Activated B cell treated with CpG ODN at 0.5 μM for 24 hours (primary cell): ENCODE measurements at regions not wholly inside any gene's neighbourhood (a gene's known extent, or its start where the extent isn't known, plus 50 kb on each side); places are given as distances from the start of the nearest gene placed in this dataset.
A peak's percentile ranks its signal among the peaks of the same experiment; 100 is the strongest.
"Not testable (repeated sequence)": the region's sequence is repeated elsewhere in the genome, so short reads cannot be mapped to it uniquely, and the experiment has no call there.

ENCODE experiments used
- ATAC-seq: fragments of 200-7000 bp; cut with Tn5 transposase; one replicate; pipeline ENCODE4 v1.10.0; 2021; ENCODE audit warnings: low read depth, mild to moderate bottlenecking, moderate library complexity
- CTCF ChIA-PET: fragments of 350-600 bp; sonication (Branson Sonifier 250); formaldehyde crosslinking; loops from one replicate; lab custom pipeline; 2021; ENCODE audit warnings: antibody characterized with exemption; lab: Charles Lee
- POLR2A ChIA-PET: fragments of 350-600 bp; sonication (Branson Sonifier 250); formaldehyde crosslinking; loops from one replicate; lab custom pipeline; 2021; ENCODE audit warnings: antibody characterized with exemption; lab: Charles Lee
- DNase-seq: peaks from one replicate; pipeline ENCODE4 v3.0.0; 2022
- H3K27ac Mint-ChIP-seq: one replicate; pipeline ENCODE4 v1.8.0; 2020; ENCODE audit warnings: mixed read lengths
- H3K27me3 Mint-ChIP-seq: one replicate; pipeline ENCODE4 v1.8.0; 2021; ENCODE audit warnings: mixed read lengths
- H3K36me3 Mint-ChIP-seq: one replicate; pipeline ENCODE4 v1.8.0; 2021; ENCODE audit warnings: low read depth, mixed read lengths
- H3K4me1 Mint-ChIP-seq: one replicate; pipeline ENCODE4 v1.8.0; 2021; ENCODE audit warnings: mixed read lengths
- H3K4me3 Mint-ChIP-seq: one replicate; pipeline ENCODE4 v1.8.0; 2020; ENCODE audit warnings: mild to moderate bottlenecking, mixed read lengths
- H3K9me3 Mint-ChIP-seq: one replicate; pipeline ENCODE4 v1.8.0; 2020; ENCODE audit warnings: mixed read lengths
- intact Hi-C: fragments of 100-400 bp; cut with micrococcal nuclease; formaldehyde crosslinking; loops from one replicate; pipeline ENCODE4 v1.15.1; 2024
- TF ChIP-seq, protein P1 (sequence below): fragments of 200-600 bp; IDR thresholded peaks from one replicate; pipeline ENCODE4 v1.8.0; 2022; ENCODE audit warnings: antibody characterized with exemption, mild to moderate bottlenecking

DNA sequence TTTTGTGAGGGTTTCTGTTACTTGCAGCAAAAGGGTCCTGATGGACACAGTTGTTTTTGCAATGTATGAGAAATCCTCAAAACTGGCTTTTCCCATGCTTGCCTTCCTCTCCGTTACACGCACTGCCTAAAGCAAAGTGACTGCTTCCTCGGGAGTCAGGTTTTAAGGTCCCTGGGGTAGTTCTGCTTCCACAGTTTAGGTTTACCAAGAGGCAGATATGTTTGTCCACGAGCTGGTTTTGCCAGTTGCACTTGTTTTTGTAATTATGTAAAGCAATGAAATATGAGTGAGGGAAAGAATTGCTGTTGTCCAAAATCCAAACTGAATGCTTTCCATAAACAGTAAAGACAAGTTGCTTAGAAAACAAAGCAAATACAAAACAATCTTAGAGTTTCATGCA, 290.7 kb upstream of the AMIGO2 start:
- peaks cover 3% of the 10 kb centered on the region for H3K4me1 Mint-ChIP-seq
- TF ChIP-seq, protein P1, sequence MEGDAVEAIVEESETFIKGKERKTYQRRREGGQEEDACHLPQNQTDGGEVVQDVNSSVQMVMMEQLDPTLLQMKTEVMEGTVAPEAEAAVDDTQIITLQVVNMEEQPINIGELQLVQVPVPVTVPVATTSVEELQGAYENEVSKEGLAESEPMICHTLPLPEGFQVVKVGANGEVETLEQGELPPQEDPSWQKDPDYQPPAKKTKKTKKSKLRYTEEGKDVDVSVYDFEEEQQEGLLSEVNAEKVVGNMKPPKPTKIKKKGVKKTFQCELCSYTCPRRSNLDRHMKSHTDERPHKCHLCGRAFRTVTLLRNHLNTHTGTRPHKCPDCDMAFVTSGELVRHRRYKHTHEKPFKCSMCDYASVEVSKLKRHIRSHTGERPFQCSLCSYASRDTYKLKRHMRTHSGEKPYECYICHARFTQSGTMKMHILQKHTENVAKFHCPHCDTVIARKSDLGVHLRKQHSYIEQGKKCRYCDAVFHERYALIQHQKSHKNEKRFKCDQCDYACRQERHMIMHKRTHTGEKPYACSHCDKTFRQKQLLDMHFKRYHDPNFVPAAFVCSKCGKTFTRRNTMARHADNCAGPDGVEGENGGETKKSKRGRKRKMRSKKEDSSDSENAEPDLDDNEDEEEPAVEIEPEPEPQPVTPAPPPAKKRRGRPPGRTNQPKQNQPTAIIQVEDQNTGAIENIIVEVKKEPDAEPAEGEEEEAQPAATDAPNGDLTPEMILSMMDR: no peak
- H3K27me3 Mint-ChIP-seq: no peaks in the 10 kb centered on the region
- no peaks in the 10 kb centered on the region for H3K9me3 Mint-ChIP-seq
- DNase-seq (no peak), ATAC-seq (no peak)
- ChIA-PET POLR2A (interaction anchor here (0.5 to 1.1 kb wide), 3 partner anchors 8 to 343 kb away, joined by 3 to 5 read pairs (median 4); no protein-coding TSS in a partner anchor), CTCF (interaction anchor here (0.6 to 1.4 kb wide), 2 partner anchors 13 to 206 kb away, joined by 3 to 4 read pairs; no protein-coding TSS in a partner anchor)
- intact Hi-C loops: loop anchor here (1.0 kb wide), 1 partner anchor 12 kb away; no protein-coding TSS in a partner anchor
- no peak overlapping the region for H3K27ac Mint-ChIP-seq
- no peak overlapping the region for H3K4me3 Mint-ChIP-seq
- peaks cover 10% of the 10 kb centered on the region for H3K36me3 Mint-ChIP-seq

DNA sequence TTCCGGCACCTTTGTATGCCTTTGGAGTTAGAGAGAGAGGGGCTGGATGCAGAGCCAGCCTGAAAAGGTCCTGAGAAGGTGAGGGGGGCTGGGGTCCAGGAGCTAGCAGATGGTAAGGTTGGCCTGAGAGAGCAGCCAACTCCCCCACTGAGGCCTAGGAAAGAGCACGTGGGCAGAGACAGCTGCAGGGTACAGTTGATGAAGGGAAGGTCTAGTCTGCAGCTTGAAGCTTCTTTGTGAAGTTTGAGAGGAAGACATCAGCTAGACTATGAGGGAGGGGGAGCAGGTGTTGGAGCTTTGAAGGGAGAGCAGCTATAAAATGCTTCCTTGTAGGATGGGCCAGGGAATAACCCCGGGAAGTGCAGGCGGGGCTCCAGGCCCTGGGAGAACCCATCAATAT, 289.3 kb upstream of the AMIGO2 start:
- intact Hi-C loops: no loop called here

DNA sequence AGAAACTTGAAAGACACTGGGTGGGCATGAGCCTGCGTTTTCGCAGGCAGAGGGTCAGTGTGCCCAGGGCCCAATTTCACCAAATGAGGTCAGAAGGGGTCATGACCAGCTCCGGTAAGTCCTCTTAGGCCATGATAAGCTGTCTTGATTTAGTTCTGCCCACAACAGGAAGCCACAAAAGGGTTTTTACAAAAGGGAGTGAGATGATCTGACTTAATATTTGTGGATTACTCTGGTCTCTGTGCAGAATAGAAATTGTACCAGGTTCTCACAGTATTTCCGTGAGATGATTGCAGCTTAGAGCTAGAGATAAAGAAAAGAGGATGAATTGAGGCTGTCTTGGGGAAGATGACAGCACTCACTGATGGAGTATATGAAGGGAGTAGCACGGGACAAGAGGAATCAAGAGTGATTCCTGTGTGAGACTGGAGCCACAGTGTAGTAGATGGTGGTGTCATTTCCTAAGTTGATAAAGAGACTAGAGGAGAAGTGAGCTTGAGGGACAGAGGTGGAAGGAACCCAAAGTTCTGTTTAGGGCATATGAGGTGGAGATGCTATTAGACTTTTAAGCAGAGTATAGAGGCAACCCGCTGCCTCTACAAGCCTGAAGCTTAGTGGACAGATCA, 288.3 kb upstream of the AMIGO2 start:
- peaks cover 10% of the 10 kb centered on the region for H3K36me3 Mint-ChIP-seq
- no peak for DNase-seq
- ATAC-seq: peak; percentile 25
- no peaks in the 10 kb centered on the region for H3K27me3 Mint-ChIP-seq
- intact Hi-C loops: no loop called here
- H3K4me1 Mint-ChIP-seq: peaks cover 10% of the 10 kb centered on the region
- ChIA-PET POLR2A (interaction anchor here (0.6 to 3.2 kb wide), 8 partner anchors 10 to 737 kb away, joined by 3 to 14 read pairs (median 3); no protein-coding TSS in a partner anchor), CTCF (interaction anchor here (0.9 to 1.5 kb wide), 2 partner anchors 29 to 60 kb away, joined by 4 read pairs; no protein-coding TSS in a partner anchor)
- no peaks in the 10 kb centered on the region for H3K9me3 Mint-ChIP-seq
- TF ChIP-seq, protein P1: no peak
- no peak overlapping the region for H3K4me3 Mint-ChIP-seq
- no peak overlapping the region for H3K27ac Mint-ChIP-seq

More for the DNA sequence above, 289.3 kb upstream of the AMIGO2 start:
- TF ChIP-seq, protein P1: no peak
- ATAC-seq (no peak), DNase-seq (no peak)
- H3K4me1 Mint-ChIP-seq: peaks cover 5% of the 10 kb centered on the region
- no peaks in the 10 kb centered on the region for H3K27me3 Mint-ChIP-seq
- no peak overlapping the region for H3K27ac Mint-ChIP-seq
- peaks cover 10% of the 10 kb centered on the region for H3K36me3 Mint-ChIP-seq
- POLR2A ChIA-PET: interaction anchor here (1.0 to 3.2 kb wide), 5 partner anchors 11 to 28 kb away, joined by 3 to 14 read pairs (median 4); no protein-coding TSS in a partner anchor
- CTCF ChIA-PET: interaction anchor here (1.4 kb wide), 1 partner anchor 15 kb away, joined by 4 read pairs; no protein-coding TSS in a partner anchor
- H3K4me3 Mint-ChIP-seq: no peak overlapping the region
- H3K9me3 Mint-ChIP-seq: no peaks in the 10 kb centered on the region

DNA sequence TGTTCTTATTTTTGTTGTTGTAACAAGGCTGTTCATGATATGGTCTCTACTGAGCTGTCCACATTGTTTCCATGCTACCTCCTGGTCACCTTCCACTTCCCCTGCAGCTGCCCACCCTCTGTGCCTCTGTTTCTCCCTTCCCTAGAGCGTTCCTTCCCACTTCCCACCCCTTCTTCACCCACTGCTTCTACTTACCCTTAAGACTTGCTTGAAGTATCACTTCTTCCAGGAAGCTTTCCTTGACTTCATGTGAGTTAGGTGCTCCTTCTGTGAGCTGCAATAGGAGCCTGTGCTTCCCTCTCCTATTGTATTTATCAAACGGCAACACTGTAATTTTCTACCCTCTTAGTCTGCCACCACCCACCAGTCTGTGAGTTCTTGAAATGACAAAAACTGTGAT, 286.8 kb upstream of the AMIGO2 start:
- ChIA-PET POLR2A (interaction anchor here (1.2 to 3.2 kb wide), 3 partner anchors 14 to 31 kb away, joined by 3 to 14 read pairs (median 5); no protein-coding TSS in a partner anchor), CTCF (no interaction called here)
- no peak for DNase-seq
- no peak for ATAC-seq
- Mint-ChIP-seq H3K4me1 (peaks cover 24% of the 10 kb centered on the region), H3K4me3 (no peak overlapping the region), H3K27ac (no peak overlapping the region), H3K27me3 (no peaks in the 10 kb centered on the region), H3K9me3 (no peaks in the 10 kb centered on the region), H3K36me3 (peaks cover 6% of the 10 kb centered on the region)
- TF ChIP-seq, protein P1: no peak
- intact Hi-C loops: no loop called here

DNA sequence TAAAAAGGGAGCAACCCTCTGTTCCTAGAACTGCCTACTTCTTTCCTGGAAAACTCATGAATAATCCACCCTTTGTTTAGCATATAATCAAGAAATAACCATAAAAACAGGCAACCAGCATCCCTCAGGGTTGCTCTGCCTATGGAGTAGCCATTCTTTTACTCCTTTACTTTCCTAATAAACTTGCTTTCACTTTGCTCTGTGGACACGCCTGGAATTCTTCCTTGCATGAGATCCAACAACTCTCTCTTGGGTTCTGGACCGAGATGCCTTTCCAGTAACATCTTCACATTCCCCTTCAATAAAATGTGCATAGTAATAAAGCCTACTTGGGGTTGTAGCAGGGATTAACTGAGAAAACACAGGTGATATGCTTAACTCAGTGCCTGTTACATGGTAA, 286.4 kb upstream of the AMIGO2 start:
- intact Hi-C loops: no loop called here
- Mint-ChIP-seq H3K27ac (no peak overlapping the region), H3K4me3 (no peak overlapping the region), H3K36me3 (peaks cover 6% of the 10 kb centered on the region), H3K27me3 (no peaks in the 10 kb centered on the region), H3K4me1 (peaks cover 28% of the 10 kb centered on the region), H3K9me3 (no peaks in the 10 kb centered on the region)
- POLR2A ChIA-PET: interaction anchor here (3.2 kb wide), 1 partner anchor 31 kb away, joined by 14 read pairs; no protein-coding TSS in a partner anchor
- CTCF ChIA-PET: no interaction called here
- DNase-seq: no peak
- TF ChIP-seq, protein P1: no peak
- no peak for ATAC-seq

DNA sequence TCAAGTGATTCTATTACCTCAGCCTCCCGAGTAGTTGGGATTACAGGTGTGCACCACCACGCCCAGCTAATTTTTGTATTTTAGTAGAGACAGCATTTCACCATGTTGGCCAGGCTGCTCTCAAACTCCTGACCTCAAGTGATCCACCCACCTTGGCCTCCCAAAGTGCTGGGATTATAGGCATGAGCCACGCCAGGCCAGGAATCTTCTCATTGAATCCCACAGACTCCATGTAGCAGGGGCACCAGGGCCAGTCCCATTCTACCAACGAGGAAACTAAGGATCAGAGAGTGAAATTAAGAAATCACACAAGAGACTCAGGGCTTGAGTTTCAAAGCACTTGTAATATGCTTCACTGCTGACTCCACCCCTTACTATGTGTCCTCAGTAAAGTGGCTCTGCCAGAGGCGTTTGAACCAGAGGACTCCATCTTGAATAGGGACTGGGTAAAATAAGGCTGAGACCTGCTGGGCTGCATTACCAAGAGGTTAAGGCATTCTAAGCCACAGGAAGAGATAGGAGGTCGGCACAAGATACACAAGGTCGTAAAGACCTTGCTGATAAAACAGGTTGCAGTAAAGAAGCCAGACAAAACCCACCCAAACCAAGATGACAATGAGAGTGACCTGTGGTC, 285.8 kb upstream of the AMIGO2 start:
- intact Hi-C loops, DNase-seq, ATAC-seq, H3K27me3 Mint-ChIP-seq, H3K9me3 Mint-ChIP-seq, H3K4me3 Mint-ChIP-seq, H3K36me3 Mint-ChIP-seq, CTCF ChIA-PET: not testable (repeated sequence)
- Mint-ChIP-seq H3K27ac (peak overlapping the region; percentile 64), H3K4me1 (peaks cover 31% of the 10 kb centered on the region)
- POLR2A ChIA-PET: interaction anchor here (0.7 to 2.1 kb wide), 2 partner anchors 15 to 158 kb away, joined by 3 to 5 read pairs; no protein-coding TSS in a partner anchor
